ENCODE measurements at regions not wholly inside any gene's neighbourhood (a gene's known extent, or its start where the extent isn't known, plus 50 kb on each side); places are given as distances from the start of the nearest gene placed in this dataset.

- no peak for TF ChIP-seq TAF1 (IDR thresholded peaks at IDR 0.05; ENCODE audit: low read depth, low read length)
- TF ChIP-seq USF2 (IDR thresholded peaks at IDR 0.05; ENCODE audit: low read length) = no peak
- no peak for TF ChIP-seq CTCF (IDR thresholded peaks at IDR 0.05; ENCODE audit: control extremely low read depth in 1 of 3, insufficient read depth in 1 of 3, low read depth in 1 of 3, low read length in 3 of 3)
- no peak for TF ChIP-seq SP1 (IDR thresholded peaks at IDR 0.05; ENCODE audit: low read depth, low read length)
- no peak for TF ChIP-seq EGR1 (IDR thresholded peaks at IDR 0.05; ENCODE audit: borderline replicate concordance, low read depth, low read length)
These were observed 404.8 kb upstream of the THBS1 start (continued) for GRCh38 chr15:39176030-39176429.
